ENCODE measurements at regions not wholly inside any gene's neighbourhood (a gene's known extent, or its start where the extent isn't known, plus 50 kb on each side); places are given as distances from the start of the nearest gene placed in this dataset.

DNA sequence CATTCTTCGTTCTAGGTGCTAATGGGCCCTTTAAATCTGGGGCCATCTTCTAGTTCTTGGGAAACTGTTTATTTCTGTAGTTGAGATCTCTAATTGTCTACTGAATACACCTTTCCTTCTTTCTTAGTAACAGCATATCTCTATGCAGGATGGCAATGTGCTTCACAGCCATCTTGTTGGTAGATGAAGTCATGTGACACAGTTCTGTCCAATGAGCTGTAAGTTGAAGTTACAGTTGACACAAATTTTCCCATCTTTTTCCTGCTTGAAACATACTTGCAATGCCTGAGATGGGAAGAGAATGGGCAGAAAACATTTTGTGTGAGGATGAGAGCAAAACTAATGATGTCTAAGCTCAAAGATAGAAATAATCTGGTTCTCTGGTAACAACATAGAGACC lies 57.3 kb upstream of the PHLPP1 start:
- no peaks in the 10 kb centered on the region for H3K9me3 Mint-ChIP-seq
- H3K4me1 Mint-ChIP-seq, result no peaks in the 10 kb centered on the region
- ATAC-seq (no peak), DNase-seq (ENCODE audit: low spot score in 2 of 2) (no peak)
- no peak overlapping the region for H3K27ac Mint-ChIP-seq
- no peak overlapping the region for H3K4me3 Mint-ChIP-seq
- H3K36me3 Mint-ChIP-seq, result no peaks in the 10 kb centered on the region

- DNase-seq (ENCODE audit: low spot score in 2 of 2) (no peak), ATAC-seq (peak; percentile 65)
- H3K4me1 Mint-ChIP-seq, result no peaks in the 10 kb centered on the region
- no peaks in the 10 kb centered on the region for H3K36me3 Mint-ChIP-seq
- H3K27ac Mint-ChIP-seq, result no peak overlapping the region
- H3K4me3 Mint-ChIP-seq, result no peak overlapping the region
- no peaks in the 10 kb centered on the region for H3K9me3 Mint-ChIP-seq
Observed at GRCh38 chr18:62659698-62660097, 55.6 kb upstream of the PHLPP1 start.

GRCh38 chr18:62660691-62661090 lies 54.6 kb upstream of the PHLPP1 start:
- Mint-ChIP-seq H3K27ac (no peak overlapping the region), H3K9me3 (no peaks in the 10 kb centered on the region), H3K4me1 (no peaks in the 10 kb centered on the region), H3K4me3 (no peak overlapping the region), H3K36me3 (no peaks in the 10 kb centered on the region)
- DNase-seq (ENCODE audit: low spot score in 2 of 2) (no peak), ATAC-seq (no peak)

- ATAC-seq (peak; percentile 87), DNase-seq (ENCODE audit: low spot score in 2 of 2) (no peak)
- H3K27ac Mint-ChIP-seq, result no peak overlapping the region
- H3K4me1 Mint-ChIP-seq, result no peaks in the 10 kb centered on the region
- no peak overlapping the region for H3K4me3 Mint-ChIP-seq
- H3K9me3 Mint-ChIP-seq, result no peaks in the 10 kb centered on the region
- no peaks in the 10 kb centered on the region for H3K36me3 Mint-ChIP-seq
Observed at GRCh38 chr18:62663731-62664336, 51.5 kb upstream of the PHLPP1 start.

DNA sequence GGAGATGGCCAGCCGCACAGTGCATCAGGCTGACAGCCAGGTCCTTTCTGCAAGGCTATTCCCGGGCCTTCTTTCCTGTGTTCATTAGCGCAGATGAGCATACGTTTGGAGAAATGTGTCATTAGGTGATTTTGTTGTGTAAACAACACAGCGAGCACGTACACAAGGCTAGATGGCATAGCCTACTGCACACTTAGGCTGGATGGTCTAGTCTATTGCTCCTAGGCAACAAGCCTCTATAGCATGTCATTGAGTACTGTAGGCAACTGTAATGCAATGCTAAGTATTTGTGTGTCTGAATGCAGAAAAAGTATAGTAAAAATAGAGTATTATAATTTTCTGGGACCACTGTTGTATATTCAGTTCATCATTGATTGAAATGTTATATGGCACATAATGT lies 50.9 kb upstream of the PHLPP1 start:
- no peak for DNase-seq (ENCODE audit: low spot score in 2 of 2)
- Mint-ChIP-seq H3K4me3 (no peak overlapping the region), H3K27ac (no peak overlapping the region), H3K9me3 (no peaks in the 10 kb centered on the region), H3K36me3 (no peaks in the 10 kb centered on the region), H3K4me1 (no peaks in the 10 kb centered on the region)
- no peak for ATAC-seq

- no peaks in the 10 kb centered on the region for H3K9me3 Mint-ChIP-seq
- H3K27ac Mint-ChIP-seq, result no peak overlapping the region
- ATAC-seq (no peak), DNase-seq (ENCODE audit: low spot score in 2 of 2) (no peak)
- no peaks in the 10 kb centered on the region for H3K36me3 Mint-ChIP-seq
- H3K4me3 Mint-ChIP-seq, result no peak overlapping the region
- no peaks in the 10 kb centered on the region for H3K4me1 Mint-ChIP-seq
Observed at GRCh38 chr18:62665188-62665587, 50.2 kb upstream of the PHLPP1 start.

Data from stimulated activated effector memory CD8-positive, alpha-beta T cell treated with anti-CD3 and anti-CD28 coated beads, Interleukin-12 subunit alpha, Interleukin-12 subunit beta, amount 100 ng/mL, for 72 hours (primary cell).